Pons (tissue), 1 donor: ENCODE measurements at regions not wholly inside any gene's neighbourhood (a gene's known extent, or its start where the extent isn't known, plus 50 kb on each side); places are given as distances from the start of the nearest gene placed in this dataset.
"Not testable (repeated sequence)": the region's sequence is repeated elsewhere in the genome, so short reads cannot be mapped to it uniquely, and the experiment has no call there.

Experiments used
- DNase-seq: peaks from one replicate; pipeline ENCODE4 v3.0.0-alpha.2; 2016; ENCODE audit warnings: low spot score

DNA sequence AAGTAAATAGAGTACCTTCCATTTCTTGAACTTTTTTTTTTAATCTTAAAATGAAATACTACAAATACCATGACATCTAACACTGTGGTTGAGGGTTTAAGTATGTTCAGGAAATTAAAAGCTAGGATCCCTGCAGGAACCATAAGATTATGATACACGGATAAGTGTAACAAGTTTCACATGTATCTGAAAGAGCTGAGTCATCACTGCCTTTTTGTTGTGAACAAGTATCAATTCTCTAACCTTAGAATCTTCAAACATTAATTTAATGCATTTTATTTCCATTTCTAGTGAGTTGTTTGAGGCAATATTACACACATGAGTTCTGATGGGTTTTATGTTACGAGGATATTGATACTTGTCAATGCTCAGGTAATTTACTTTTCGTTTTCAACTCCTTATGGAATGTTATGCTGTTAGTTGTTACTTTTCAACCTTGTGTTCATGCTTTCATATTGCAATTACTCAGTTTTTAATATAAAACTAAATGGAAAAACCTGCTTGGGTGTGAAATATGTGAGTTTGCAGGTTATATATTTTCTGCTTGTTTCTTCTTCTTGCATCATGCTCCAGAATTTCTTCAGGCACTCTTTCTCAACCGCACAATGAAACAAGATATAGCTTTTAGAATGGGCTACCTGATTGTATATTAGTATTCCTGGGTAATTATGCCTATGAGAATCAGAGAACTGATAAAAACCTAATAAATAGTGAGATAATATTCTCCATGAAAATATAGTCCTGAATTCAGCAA lies 361.3 kb upstream of the MTNR1B start:
- DNase-seq, result no peak

DNA sequence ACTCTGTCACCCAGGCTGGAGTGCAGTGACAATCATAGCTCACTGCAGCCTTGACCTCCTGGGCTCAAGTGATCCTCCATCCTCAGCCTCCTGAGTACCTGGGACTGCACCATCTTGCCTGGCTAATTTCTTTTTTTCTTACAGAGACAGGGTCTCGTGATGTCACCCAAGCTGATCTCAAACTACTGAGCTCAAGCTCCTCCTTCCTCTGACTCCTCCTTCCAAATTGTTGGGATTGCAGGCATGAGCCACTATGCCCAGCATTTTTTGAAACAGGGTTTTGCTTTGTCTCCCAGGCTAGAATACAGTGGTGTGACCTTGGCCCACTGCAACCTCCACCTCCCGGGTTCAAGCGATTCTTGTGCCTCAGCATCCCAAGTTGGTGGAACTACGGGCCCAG lies 358.3 kb upstream of the MTNR1B start:
- no peak for DNase-seq

DNA sequence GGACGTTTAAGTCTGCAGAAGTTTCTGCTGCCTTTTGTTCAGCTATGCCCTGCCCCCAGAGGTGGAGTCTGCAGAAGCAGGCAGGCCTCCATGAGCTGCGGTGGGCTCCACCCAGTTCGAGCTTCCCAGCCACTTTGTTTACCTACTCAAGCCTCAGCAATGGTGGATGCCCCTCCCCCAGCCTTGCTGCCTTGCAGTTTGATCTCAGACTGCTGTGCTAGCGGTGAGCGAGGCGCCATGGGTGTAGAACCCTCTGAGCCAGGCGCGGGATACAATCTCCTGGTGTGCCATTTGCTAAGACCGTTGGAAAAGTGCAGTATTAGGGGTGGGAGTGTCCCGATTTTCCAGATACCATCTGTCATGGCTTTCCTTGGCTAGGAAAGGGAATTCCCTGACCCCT lies 351.4 kb upstream of the MTNR1B start:
- DNase-seq, result not testable (repeated sequence)

DNA sequence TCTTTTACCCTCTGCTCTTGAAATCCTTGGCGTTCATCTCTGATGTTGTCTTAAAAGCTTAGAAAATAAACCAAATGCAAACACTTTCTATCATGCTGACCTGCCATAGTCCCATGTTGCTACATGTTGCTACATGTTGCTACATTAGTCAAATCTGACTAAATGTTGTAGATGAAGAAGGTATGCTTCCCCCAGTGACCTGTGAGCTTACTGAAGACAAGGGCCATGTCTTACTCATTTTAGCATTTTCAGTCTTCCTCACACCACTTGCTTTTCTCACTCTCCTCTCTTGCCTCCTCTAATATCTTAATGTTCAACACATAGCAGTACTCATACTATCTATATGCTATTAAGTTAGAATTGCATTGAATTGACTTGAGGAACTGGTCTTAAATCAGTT lies 346.4 kb upstream of the MTNR1B start:
- DNase-seq, result no peak

DNA sequence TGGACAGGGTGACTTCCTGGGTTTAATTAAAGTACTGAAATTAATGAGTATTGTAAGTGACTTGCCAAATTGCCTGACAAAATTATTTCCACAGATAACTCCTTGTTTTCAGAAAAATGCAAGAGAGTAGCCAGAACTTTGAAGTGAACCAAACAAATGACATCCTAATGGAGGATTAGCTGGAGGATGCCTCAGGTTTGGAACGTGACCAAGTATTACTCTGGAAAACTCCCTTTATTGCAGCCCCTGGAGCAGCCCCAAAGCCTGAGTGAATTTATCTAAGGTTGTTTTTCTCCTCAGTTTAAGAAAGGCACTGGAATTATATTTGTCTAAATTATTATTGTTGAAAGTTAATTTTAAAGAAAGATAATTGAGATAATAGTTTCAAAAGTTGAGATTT lies 343.6 kb upstream of the MTNR1B start:
- DNase-seq, result no peak

DNA sequence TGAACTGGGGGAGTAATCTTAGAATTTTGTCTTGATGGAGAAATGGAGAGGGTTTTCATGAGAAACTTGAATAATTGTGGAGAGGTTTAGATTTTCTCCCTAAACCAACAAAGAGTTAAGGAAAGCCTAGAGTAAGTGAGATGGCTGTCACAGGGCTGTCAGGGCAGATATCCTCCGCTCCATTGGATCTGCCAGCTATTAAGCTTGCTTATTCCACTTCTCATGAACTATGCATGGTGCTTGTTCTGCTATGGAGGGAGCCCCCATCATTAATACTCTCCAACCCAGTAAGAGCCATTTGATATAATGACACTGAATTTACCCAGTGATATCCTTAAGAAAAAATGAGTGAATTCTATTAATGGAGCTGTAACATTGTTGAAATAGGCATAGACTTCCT lies 342.8 kb upstream of the MTNR1B start:
- no peak for DNase-seq

DNA sequence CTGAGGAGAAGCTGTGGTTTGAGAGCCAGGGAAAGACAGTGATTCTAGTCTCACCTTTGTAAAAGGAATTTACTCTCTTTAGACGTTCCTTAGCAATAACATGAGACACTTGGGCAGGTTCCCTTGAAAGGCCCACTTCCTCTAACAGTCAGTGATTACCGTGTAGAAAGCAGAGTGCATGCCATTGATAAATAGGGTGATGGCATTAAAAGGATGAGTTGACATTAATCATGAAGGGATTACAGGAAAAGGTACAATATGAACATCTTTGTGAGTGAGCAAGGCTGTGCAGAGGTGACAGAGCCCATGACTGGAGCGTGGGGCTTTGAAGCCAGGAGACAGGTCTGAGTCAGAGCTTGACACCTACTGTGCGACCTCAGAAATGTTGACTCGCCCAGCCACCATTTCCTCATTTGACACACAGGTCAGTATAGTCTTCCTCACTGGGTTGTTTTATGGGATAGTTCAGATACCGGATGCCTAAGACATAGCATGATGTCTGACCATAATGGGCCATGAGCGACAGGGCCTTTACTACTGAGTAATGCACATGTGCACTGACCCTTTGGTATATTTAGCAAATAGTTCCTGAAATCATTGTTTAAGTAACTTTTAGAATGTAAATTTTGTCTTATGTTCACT lies 341.7 kb upstream of the MTNR1B start:
- no peak for DNase-seq

DNA sequence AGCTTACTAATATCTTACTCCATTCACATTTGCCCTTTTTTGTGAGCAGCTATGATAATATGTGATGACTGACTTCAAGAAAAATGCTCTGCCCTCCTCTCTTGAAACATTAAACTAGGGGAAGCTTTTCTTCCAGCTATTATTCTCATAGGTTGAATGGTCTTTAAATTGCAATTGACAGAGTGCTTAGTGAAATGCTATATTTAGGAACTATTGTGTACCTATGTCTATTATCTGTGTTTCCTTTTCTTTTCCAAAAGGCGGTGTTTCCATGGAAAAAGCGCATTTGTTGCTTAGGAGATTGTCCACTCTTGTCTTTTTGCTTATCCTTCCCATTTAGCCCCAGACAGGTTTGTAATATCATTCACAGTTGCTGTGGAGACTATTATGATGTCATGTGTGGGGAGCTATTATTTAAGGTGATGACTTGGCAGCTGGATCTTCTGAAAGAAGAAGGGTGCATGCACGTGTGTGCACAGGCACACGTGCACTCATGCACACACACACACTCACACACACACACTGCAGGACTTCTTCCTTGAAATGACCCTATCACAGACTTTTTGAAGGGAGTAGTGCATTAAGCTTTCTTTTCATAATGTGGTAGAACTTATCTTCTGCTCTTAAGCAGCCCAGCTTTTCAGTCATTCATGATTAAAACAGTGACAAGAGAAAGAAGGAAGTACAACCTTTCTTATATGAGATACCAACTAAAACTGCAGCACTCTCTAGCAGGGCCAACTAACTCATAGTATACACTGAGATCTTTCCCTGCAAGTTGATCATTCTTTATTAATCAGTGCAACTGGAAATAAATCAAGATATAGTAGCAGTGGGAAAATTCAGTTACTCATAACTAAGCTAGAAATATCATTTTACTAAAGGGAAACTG lies 340.8 kb upstream of the MTNR1B start:
- no peak for DNase-seq

DNA sequence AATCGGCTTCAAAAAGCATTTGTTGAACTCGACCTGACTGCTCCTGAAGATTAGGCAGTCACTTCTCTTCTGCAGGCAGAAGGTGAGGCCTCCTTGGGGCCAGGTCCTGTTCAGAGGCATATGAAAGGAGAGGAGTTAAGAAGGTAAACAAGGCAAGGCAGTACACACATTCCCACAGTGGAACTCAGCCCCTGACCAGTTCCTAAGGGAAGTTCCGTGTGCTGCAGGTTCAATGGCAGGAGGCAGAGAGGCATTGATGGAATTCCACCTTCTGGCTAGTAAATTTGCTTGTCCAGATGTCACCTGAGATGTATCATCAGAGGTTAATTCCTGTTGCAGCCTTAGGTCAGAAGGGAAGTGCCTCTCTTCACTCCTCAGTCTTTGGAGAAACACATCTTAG lies 337.0 kb upstream of the MTNR1B start:
- no peak for DNase-seq

DNA sequence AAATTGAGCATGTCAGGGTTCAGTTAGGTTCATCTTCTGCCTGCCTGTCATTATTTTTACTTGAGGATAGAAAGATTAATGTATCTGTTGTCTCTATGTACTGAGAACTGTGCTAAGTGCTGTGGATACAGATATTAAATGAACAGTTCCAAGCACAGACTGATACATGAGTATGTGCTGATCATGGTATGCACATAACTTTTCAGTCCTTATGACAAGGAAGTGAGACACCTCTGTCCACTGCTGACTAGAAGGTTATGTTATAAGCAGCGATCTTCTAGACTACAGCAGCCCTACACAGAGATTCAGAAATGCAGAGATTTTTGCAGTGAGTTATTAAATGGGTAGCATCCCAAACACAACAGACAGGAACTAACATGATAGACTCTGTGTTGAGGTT lies 335.6 kb upstream of the MTNR1B start:
- no peak for DNase-seq

DNA sequence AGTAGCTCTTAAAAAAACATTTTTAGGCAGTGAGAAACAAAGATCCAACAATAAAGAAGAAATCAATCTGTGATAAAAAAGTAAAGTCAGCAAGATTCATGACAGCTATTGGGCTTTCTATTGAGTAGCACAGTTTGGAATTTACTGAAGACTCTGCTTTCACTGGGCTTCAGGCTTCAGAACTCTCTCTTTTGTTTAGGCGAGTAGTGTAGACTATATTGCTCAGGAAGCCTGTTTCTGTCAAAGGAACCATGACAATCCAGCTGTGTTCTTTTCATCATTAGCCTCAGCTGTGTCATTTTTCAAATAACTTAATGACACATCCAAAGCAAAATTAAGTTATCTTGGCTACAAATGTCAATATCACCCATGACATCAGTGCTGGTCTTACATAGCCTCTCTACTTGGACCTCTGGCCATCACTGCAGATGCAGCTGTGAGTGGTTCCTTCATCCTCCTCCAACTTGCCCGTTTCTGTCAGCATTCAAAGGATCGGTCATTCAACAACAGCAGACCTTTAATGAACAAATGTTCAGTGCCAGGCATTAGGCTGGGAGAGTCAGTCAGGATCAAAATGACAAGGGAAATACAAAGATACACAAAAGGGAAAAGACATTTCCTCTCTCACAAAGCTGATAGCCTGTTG lies 332.8 kb upstream of the MTNR1B start:
- DNase-seq, result no peak

DNA sequence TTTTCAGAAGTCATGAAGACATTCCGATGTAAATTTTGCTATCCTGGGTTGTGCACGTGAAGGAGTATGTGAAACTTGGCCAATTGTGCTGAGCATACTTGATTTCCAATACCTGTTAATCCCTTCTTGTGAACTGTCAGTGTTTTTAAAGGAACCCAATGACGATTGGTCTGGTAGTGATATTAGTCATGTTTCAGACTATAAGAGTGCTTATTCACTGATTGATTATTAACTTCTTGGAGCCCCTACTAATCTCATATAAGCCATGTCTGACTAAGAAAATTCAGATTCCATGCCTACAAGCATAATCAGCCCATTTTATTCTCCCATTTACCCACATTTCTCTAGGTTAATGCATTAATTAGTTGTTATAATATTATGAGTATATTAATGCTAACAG lies 330.8 kb upstream of the MTNR1B start:
- DNase-seq, result no peak

DNA sequence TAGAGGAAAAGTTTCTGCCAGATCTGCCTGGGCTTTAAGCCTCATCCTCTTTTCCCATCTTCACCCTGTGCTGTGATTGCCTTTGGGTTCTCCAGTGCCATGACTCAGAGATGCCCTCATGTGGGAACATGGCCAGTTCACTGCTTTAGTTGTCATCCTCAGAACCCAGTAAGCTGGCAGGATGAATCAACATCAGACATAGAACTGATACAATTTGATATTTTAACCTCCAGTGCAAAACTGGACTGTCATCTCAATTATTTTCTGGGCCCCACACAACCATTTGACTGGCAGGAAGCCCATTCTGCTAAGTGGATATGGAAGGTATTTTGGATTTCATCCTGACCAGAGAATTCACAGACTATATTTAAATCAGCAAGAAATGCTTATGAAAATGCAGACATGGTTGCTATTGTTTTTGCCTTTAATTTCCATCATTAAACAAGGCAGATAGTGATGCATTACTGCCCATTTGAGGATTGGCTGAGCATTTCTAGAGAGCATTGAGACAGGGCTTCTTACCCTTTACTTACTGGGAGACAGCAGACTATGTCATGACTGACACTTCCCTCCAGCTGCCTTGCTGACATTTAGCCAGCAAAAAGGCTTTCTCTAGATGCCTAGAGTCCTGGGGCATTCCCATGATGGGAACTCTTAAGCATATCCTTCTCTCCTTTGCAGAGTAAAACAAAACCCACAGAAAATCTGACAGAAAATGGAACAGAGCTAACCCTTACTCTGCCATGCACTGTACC lies 327.1 kb upstream of the MTNR1B start:
- DNase-seq, result no peak

DNA sequence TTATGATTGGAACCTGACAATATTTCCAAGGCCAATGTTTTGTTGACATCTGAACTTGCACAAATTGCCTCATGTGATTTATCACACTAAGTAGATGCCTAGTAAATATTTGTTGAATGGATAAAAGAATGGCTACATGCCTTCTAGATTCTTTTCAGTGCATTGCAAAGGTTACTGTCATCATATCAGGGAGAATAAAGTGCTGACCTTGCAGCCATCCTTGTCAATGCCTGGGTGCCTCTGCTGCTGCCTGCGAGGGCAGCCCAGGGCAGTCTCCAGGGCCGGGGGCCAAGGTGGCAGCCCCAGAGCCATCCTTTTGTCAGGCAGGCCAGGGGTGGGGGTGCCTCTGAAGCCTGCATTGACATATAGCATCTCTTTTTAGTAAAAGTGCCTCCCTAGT lies 325.6 kb upstream of the MTNR1B start:
- no peak for DNase-seq

DNA sequence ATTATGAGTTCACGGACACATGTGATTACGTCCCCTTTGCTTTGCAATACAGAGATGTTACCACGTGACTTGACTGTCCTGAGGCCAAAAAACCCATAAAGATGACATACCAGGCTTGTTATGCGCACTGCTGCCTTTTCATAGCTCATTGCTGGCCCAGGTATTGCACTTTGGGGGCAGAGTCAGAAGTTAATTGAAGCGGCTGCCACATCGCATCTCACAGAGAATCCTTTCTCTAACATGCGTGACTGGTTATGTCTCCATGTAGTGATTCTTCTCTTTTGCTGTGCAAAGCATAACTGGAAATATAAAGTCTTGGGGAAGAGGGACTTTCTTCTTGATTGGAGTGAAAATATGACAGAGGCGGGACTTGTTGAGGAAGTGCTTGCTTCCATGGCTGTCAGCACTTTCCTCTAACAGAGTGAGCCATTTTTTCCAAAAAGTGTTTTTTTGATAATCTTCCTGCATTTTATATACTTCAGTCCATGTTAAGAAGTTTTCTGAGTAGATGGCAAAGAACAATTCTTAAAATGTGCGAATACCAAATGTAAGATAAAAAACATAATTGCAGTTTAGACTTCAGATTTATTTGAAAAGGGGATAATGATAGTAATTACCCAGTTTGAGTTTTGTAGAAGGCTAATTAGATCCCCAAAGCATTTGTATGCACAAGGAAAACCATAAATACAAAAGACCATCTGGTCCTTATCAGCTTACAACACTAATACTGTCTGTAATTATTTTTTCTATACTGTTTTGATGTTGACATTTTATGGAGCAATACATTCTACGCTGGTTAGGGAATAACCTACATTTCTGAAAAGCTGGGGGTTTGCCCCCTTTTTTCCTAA lies 324.6 kb upstream of the MTNR1B start:
- DNase-seq, result no peak

DNA sequence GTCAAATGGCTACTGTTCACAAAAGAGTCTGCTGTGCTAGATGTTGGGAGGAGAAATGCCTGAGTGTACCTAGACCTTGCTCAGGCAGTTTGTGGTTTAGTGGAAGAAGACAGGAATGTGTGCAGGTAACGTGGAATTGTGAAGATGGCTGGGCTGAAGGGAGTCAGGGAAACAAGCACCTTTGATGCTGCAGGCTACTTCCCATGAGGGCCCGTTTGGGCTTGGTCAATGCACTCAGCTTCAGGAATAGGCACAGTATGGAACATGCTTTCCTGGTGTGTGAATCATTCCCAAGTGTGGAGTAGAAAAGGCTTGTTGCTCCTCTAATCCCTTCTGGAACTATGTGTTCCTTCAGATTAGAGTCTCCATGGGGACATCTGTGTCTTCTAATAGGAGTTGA lies 318.3 kb upstream of the MTNR1B start:
- no peak for DNase-seq

DNA sequence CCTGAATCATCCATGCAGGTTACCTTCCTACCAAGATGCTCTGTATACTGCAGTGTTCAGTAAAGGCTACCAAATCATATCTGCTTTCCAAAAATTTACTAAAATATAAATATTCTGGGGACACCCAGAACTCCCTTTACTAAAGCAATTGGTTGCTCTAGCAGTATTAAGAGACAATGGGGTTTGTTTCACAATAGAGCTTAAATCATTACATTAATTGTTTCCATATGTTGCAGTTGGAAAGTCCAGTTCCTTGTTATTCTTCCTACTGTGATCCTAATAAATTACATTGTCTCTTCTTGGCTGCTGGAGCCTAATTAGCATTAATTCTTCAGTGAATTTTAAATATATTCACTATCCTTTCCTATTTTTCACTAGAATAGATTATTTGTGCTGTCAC lies 316.0 kb upstream of the MTNR1B start:
- DNase-seq, result no peak

DNA sequence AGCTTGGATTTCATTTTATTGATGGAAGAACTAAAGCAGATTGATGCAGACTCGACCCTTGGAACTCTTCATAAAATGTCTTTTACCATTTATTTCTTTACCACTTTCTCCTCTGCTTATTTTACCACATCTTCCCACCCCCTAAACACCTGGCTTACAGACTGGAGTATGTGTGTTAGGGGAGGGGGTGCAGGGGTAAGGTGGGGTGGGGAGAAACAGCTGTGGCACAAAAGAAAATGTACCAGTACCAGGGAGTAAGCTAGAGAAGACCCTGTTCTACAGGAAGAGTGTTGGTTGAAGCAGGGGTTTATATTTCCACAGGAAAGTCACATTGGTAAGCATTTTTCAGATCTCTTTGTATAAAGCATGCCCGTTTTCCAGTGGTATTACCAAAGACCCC lies 312.7 kb upstream of the MTNR1B start:
- DNase-seq, result no peak

DNA sequence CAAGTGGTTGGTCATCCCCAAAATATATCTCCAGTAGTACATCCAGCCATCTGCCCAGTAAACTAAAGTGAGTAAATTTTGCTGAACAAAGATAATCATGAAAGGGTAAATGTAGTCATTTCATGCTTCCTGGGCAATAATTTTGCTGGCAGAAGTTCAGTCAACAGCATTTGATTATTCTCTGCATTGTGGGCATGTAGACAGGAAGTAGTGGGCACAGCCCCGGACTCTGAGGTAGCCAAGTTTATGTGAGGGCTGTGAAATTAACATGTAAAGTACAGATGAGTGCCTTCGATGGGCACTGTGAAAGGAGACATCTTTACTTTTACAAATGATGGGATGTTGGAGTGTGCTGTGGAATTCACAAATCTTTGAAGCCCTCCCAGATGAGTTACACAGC lies 312.2 kb upstream of the MTNR1B start:
- DNase-seq, result no peak

DNA sequence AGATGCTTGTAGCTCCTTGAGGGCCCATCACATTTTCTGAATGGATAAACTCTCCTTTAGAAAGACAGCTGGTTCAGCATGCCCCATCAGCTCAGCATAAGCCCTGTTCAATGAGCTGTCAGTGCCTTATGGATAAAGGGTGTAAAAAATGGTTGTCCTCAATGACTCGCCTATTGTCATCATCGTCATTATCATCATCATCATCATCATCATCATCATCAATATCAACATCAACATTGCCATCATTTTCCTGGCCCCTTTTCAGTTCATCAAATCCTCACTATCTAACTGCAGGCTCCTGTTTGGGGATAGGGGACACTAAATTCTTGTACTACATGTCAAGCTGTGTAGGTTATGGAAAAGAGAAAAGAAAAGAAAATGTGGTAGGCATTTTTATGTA lies 310.7 kb upstream of the MTNR1B start:
- no peak for DNase-seq

DNA sequence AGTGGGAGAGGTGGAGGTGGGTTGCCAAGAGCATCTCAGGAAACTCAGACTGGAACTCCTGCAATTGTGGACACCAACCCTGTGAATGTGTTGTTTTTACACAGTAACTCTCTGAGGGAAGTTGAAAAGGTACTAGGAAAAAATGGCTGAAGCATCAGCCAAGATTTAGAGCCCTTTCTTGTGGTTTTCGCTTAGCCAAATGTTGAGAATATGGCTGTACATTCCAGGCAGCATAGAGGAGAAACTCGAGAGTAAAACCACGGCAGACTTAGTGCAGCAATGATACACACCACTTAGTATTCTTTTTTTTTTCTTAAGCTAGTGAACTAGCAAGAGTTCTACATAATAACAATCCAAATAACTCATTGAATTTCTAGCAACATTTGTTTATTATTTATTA lies 309.7 kb upstream of the MTNR1B start:
- DNase-seq, result no peak
